ENCODE measurements at regions not wholly inside any gene's neighbourhood (a gene's known extent, or its start where the extent isn't known, plus 50 kb on each side); places are given as distances from the start of the nearest gene placed in this dataset.

DNA sequence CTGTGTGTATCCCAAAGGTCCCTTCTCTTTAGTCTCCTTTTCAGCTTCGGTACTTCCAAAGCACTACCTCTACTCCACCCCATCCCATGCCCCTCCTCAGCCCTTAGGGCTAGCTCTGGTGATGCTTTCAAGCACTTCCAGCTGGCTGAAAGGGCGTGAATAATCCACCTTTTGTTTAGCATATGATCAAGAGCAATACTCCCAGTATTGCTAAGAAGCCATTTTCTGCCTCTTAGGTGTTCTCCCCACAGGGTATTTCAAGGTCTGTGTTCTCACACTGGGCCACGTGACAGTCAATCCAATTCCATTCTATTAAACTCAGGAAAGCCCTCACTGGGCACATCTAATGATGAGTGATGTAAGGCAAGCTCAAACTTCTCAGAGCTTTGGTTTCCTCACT is 298.5 kb upstream of the PROX1 start:
- TF ChIP-seq RAD21 (IDR thresholded peaks at IDR 0.05; ENCODE audit: low read length) (no peak), MXI1 (IDR thresholded peaks at IDR 0.05; ENCODE audit: borderline replicate concordance, low read depth, low read length) (no peak), CEBPB (IDR thresholded peaks at IDR 0.05; ENCODE audit: low read depth, low read length) (no peak), CTCF (conservative IDR thresholded peaks at IDR 0.05; ENCODE audit: low read depth, low read length) (no peak), POLR2A (IDR thresholded peaks at IDR 0.05; ENCODE audit: low read depth, low read length) (no peak), ELK1 (IDR thresholded peaks at IDR 0.05; ENCODE audit: borderline replicate concordance, low read depth, low read length) (no peak), USF2 (IDR thresholded peaks at IDR 0.05; ENCODE audit: low read depth, low read length) (no peak), SMC3 (IDR thresholded peaks at IDR 0.05; ENCODE audit: low read depth, low read length) (no peak), FOS (IDR thresholded peaks at IDR 0.05; ENCODE audit: low read depth, low read length) (no peak)

Data from IMR-90 (cell line).